ENCODE measurements at regions not wholly inside any gene's neighbourhood (a gene's known extent, or its start where the extent isn't known, plus 50 kb on each side); places are given as distances from the start of the nearest gene placed in this dataset.

DNA sequence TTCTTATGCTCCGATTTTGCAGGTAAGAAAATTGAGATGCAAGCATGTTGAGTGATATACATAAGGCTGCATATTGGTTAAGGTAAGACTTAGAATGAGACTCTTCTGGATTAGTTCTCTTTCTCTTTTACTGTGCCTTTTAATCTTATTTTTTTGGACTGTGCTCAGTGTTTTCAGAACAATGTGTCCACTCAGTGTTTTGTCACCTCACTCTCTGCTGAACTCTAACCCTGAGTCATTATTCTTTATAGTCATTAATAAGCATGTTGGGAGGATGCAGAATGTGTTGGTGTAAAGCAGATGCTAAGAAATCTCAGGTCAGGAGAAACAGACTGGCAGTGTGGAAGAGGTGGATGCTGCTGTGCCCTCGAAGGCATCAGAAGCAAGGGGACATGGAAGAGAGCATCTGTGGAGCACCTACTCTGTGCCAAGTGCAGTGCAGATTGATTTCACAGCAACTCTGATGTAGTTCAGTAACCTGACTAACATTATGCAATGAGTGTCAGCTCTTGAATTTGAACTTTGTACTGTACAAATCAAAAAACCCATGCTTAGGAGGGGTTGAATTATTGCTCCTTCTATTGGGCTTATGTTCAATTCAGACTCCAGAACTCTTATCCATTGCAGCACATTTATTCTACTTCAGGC, 80.7 kb upstream of the LARGE1 start:
- Mint-ChIP-seq H3K27ac (no peak overlapping the region), H3K4me1 (peaks cover 3% of the 10 kb centered on the region), H3K9me3 (peaks cover 21% of the 10 kb centered on the region), H3K27me3 (ENCODE audit: insufficient read depth, low read depth) (no peaks in the 10 kb centered on the region), H3K36me3 (peaks cover 2% of the 10 kb centered on the region), H3K4me3 (no peak overlapping the region)
- Histone ChIP-seq H3K27ac (no peak overlapping the region), H3K79me2 (ENCODE audit: low read depth) (no peaks in the 10 kb centered on the region), H2AFZ (replicated peaks) (no peak overlapping the region), H3K27me3 (no peaks in the 10 kb centered on the region), H3K4me3 (no peak overlapping the region), H4K20me1 (ENCODE audit: low read depth) (no peaks in the 10 kb centered on the region), H3K9me3 (ENCODE audit: low read depth) (peaks cover 10% of the 10 kb centered on the region), H3F3A (ENCODE audit: low read depth) (no peaks in the 10 kb centered on the region), H3K4me1 (no peaks in the 10 kb centered on the region), H3K36me3 (no peaks in the 10 kb centered on the region), H3K4me2 (no peak overlapping the region), H3K9ac (no peak overlapping the region)
- TF ChIP-seq EZH2 (IDR thresholded peaks at IDR 0.05) (no peak), EZH2phosphoT487 (IDR thresholded peaks at IDR 0.05) (no peak)
- TF ChIP-seq, protein P1, sequence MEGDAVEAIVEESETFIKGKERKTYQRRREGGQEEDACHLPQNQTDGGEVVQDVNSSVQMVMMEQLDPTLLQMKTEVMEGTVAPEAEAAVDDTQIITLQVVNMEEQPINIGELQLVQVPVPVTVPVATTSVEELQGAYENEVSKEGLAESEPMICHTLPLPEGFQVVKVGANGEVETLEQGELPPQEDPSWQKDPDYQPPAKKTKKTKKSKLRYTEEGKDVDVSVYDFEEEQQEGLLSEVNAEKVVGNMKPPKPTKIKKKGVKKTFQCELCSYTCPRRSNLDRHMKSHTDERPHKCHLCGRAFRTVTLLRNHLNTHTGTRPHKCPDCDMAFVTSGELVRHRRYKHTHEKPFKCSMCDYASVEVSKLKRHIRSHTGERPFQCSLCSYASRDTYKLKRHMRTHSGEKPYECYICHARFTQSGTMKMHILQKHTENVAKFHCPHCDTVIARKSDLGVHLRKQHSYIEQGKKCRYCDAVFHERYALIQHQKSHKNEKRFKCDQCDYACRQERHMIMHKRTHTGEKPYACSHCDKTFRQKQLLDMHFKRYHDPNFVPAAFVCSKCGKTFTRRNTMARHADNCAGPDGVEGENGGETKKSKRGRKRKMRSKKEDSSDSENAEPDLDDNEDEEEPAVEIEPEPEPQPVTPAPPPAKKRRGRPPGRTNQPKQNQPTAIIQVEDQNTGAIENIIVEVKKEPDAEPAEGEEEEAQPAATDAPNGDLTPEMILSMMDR (IDR thresholded peaks at IDR 0.05), result no peak
- no peak for DNase-seq (ENCODE audit: low spot score)

GRCh38 chr22:34001701-34002466, 81.6 kb upstream of the LARGE1 start:
- no peak for TF ChIP-seq EZH2 (IDR thresholded peaks at IDR 0.05)
- TF ChIP-seq EZH2phosphoT487 (IDR thresholded peaks at IDR 0.05), result no peak
- TF ChIP-seq, protein P1 (IDR thresholded peaks at IDR 0.05), result no peak
- Mint-ChIP-seq H3K36me3 (peaks cover 2% of the 10 kb centered on the region), H3K4me3 (no peak overlapping the region), H3K27ac (no peak overlapping the region), H3K27me3 (ENCODE audit: insufficient read depth, low read depth) (no peaks in the 10 kb centered on the region), H3K4me1 (peaks cover 3% of the 10 kb centered on the region), H3K9me3 (peaks cover 23% of the 10 kb centered on the region)
- no peak overlapping the region for H3K4me3 ChIP-seq
- H3K79me2 ChIP-seq (ENCODE audit: low read depth), result no peaks in the 10 kb centered on the region
- H3K27me3 ChIP-seq, result no peaks in the 10 kb centered on the region
- no peaks in the 10 kb centered on the region for H3F3A ChIP-seq (ENCODE audit: low read depth)
- H2AFZ ChIP-seq (replicated peaks), result no peak overlapping the region
- H4K20me1 ChIP-seq (ENCODE audit: low read depth), result no peaks in the 10 kb centered on the region
- H3K9me3 ChIP-seq (ENCODE audit: low read depth), result peaks cover 10% of the 10 kb centered on the region
- H3K27ac ChIP-seq, result no peak overlapping the region
- H3K36me3 ChIP-seq, result no peaks in the 10 kb centered on the region
- no peak overlapping the region for H3K9ac ChIP-seq
- H3K4me1 ChIP-seq, result no peaks in the 10 kb centered on the region
- no peak overlapping the region for H3K4me2 ChIP-seq
- DNase-seq (ENCODE audit: low spot score), result no peak

DNA sequence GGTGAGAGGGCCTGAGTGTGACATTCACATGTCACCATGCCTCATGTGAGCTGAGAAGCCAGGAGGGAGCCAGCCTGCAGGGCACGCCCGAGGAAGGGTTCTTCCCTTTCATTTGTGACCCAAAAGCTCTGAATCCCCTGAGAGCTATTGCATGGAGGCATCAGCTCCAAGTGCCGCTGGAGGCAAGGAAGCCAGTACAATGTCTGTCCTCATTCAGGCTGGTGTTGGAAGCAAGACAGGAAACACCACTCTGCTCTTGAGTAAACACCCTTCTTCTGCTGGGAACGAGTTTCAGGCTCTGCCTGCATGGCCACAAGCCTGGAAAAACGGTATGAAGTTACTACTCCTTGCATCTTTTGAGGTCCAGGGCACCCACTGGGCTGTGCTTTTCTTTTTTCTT, 83.8 kb upstream of the LARGE1 start:
- H3K4me1 ChIP-seq, result no peaks in the 10 kb centered on the region
- no peak overlapping the region for H3K9ac ChIP-seq
- DNase-seq (ENCODE audit: low spot score), result no peak
- Mint-ChIP-seq H3K4me3 (no peak overlapping the region), H3K36me3 (peaks cover 2% of the 10 kb centered on the region), H3K9me3 (peaks cover 26% of the 10 kb centered on the region), H3K27me3 (ENCODE audit: insufficient read depth, low read depth) (no peaks in the 10 kb centered on the region), H3K27ac (no peak overlapping the region), H3K4me1 (peaks cover 3% of the 10 kb centered on the region)
- H3K27ac ChIP-seq, result no peak overlapping the region
- no peaks in the 10 kb centered on the region for H4K20me1 ChIP-seq (ENCODE audit: low read depth)
- H3K79me2 ChIP-seq (ENCODE audit: low read depth), result no peaks in the 10 kb centered on the region
- no peaks in the 10 kb centered on the region for H3K27me3 ChIP-seq
- H3F3A ChIP-seq (ENCODE audit: low read depth), result no peaks in the 10 kb centered on the region
- TF ChIP-seq EZH2phosphoT487 (IDR thresholded peaks at IDR 0.05), result no peak
- H3K4me3 ChIP-seq, result no peak overlapping the region
- H2AFZ ChIP-seq (replicated peaks), result no peak overlapping the region
- peaks cover 7% of the 10 kb centered on the region for H3K9me3 ChIP-seq (ENCODE audit: low read depth)
- H3K36me3 ChIP-seq, result no peaks in the 10 kb centered on the region
- H3K4me2 ChIP-seq, result no peak overlapping the region

DNA sequence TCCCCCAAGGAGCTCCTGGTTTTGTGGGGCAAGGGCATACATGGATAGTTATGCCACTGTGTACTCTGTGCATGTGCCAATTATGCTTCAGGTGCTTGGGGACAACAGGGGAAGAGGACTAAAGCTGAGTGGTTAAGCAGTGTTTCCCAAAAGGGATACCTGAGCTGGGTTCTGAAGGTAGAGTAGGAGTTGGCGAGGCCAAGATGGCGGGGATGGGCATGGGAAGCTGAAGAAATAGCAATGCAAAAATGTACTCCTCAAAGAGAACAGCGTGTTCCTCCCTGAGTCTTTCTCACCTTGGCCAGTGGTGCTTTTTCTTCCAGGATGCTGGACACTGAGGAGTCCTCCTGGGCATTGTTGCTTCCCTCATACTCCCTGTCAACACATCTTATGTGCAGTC, 90.0 kb upstream of the LARGE1 start:
- H3K4me2 ChIP-seq, result no peak overlapping the region
- no peak overlapping the region for H2AFZ ChIP-seq (replicated peaks)
- H3K4me1 ChIP-seq, result no peaks in the 10 kb centered on the region
- H3K9me3 Mint-ChIP-seq, result peaks cover 19% of the 10 kb centered on the region
- no peak overlapping the region for H3K27ac Mint-ChIP-seq
- H4K20me1 ChIP-seq (ENCODE audit: low read depth), result no peaks in the 10 kb centered on the region
- H3K9ac ChIP-seq, result no peak overlapping the region
- TF ChIP-seq EZH2phosphoT487 (IDR thresholded peaks at IDR 0.05), result no peak
- TF ChIP-seq, protein P1 (IDR thresholded peaks at IDR 0.05), result no peak
- no peak for TF ChIP-seq EZH2 (IDR thresholded peaks at IDR 0.05)
- H3K36me3 Mint-ChIP-seq, result no peaks in the 10 kb centered on the region
- no peaks in the 10 kb centered on the region for H3K27me3 ChIP-seq
- no peaks in the 10 kb centered on the region for H3K9me3 ChIP-seq (ENCODE audit: low read depth)
- no peak overlapping the region for H3K4me3 ChIP-seq
- H3K27me3 Mint-ChIP-seq (ENCODE audit: insufficient read depth, low read depth), result peaks cover 2% of the 10 kb centered on the region
- no peak overlapping the region for H3K4me3 Mint-ChIP-seq
- no peak overlapping the region for H3K27ac ChIP-seq
- peaks cover 5% of the 10 kb centered on the region for H3K36me3 ChIP-seq
- no peaks in the 10 kb centered on the region for H3K79me2 ChIP-seq (ENCODE audit: low read depth)
- H3K4me1 Mint-ChIP-seq, result no peaks in the 10 kb centered on the region
- no peak for DNase-seq (ENCODE audit: low spot score)
- no peaks in the 10 kb centered on the region for H3F3A ChIP-seq (ENCODE audit: low read depth)
